ENCODE measurements at regions not wholly inside any gene's neighbourhood (a gene's known extent, or its start where the extent isn't known, plus 50 kb on each side); places are given as distances from the start of the nearest gene placed in this dataset.

DNA sequence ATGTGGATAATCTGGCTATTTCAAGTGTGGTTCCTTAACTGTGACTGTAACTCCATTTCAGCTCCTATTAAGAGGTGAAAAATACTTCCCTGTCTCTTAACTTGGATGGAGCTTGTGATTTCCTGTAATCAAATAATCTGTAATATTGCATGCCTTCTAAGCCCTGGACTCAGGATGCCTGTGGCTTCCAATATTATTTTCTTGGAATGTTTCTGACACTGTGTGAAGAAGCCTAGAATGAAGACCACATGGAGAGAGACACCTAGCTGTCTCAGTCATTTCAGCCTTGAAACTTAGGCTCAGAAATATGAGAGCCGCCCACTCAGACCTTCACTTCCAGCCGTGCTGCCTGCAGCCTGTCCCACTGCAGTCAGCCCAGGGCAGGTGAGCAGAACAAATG lies 544.3 kb downstream of the TRIML1 start:
- no peaks in the 10 kb centered on the region for H3K4me1 Mint-ChIP-seq
- no peak for DNase-seq
- H3K4me3 Mint-ChIP-seq = no peak overlapping the region
- no peaks in the 10 kb centered on the region for H3K36me3 Mint-ChIP-seq
- peaks cover 16% of the 10 kb centered on the region for H3K9me3 Mint-ChIP-seq
- CTCF ChIA-PET = no interaction called here
- no peak overlapping the region for H3K27ac Mint-ChIP-seq
- no peaks in the 10 kb centered on the region for H3K27me3 Mint-ChIP-seq

DNA sequence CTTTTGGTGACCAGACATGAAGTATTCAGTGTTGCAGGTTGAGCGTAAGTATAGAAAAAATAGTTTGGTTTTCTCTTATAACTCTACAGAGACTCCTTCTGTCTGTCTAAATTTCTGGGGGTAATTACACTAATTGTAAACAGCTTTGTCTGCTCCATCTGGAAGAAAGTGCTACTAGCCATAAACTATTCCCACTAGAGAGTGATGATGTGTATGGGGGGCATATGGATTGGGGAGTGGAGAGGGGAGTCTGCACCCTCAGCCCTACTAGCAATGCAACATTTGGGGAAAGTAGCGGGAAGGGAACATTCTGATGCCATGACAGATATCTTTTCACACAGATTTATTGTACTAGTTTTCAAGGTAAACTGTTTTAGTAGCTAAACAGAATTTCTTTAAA lies 549.7 kb downstream of the TRIML1 start:
- no peaks in the 10 kb centered on the region for H3K36me3 Mint-ChIP-seq
- peaks cover 12% of the 10 kb centered on the region for H3K9me3 Mint-ChIP-seq
- no peaks in the 10 kb centered on the region for H3K27me3 Mint-ChIP-seq
- CTCF ChIA-PET = no interaction called here
- no peak overlapping the region for H3K27ac Mint-ChIP-seq
- no peaks in the 10 kb centered on the region for H3K4me1 Mint-ChIP-seq
- no peak for DNase-seq
- no peak overlapping the region for H3K4me3 Mint-ChIP-seq

DNA sequence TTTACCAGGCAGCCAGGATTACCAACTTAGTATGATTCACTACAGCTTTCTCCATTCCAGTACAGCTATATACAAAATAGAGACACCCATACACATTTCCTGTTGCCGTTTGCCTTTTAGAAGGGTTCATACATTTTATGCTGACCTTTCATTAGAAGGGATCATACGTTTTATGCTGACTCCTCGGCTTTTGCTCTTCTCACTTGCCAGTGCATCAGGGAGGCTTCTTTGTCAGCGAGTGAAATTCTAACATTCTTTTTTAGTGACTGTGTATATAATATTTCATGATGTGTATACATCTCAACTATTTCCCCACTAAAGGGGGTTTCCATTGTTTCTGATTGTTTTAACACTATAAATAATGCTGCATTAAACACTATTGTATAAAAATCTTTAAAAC lies 552.6 kb downstream of the TRIML1 start:
- Mint-ChIP-seq H3K9me3 (peaks cover 12% of the 10 kb centered on the region), H3K27ac (no peak overlapping the region), H3K4me3 (no peak overlapping the region), H3K36me3 (no peaks in the 10 kb centered on the region), H3K4me1 (no peaks in the 10 kb centered on the region), H3K27me3 (no peaks in the 10 kb centered on the region)
- CTCF ChIA-PET = no interaction called here
- no peak for DNase-seq

DNA sequence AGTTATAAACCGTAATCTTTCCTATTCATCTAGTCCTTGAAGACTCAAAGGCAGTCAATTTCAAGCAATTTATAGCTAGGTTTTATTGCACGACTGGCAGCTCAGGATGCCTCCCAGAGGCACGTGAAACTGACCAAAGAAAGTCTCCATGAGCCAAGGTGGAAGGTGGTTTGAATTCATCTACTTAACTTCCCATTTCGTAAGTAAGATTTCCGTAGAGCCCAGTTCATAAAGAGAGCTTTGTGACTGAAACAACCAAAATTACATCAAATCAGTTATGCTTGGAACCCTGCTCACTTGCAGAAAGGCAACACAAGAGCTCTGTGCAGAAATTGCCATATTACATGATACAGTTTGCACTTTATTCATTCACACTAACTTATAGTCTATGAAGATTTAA lies 556.0 kb downstream of the TRIML1 start:
- CTCF ChIA-PET = no interaction called here
- Mint-ChIP-seq H3K4me1 (no peaks in the 10 kb centered on the region), H3K27me3 (no peaks in the 10 kb centered on the region), H3K36me3 (no peaks in the 10 kb centered on the region), H3K9me3 (peaks cover 4% of the 10 kb centered on the region), H3K27ac (no peak overlapping the region), H3K4me3 (no peak overlapping the region)
- DNase-seq = no peak

DNA sequence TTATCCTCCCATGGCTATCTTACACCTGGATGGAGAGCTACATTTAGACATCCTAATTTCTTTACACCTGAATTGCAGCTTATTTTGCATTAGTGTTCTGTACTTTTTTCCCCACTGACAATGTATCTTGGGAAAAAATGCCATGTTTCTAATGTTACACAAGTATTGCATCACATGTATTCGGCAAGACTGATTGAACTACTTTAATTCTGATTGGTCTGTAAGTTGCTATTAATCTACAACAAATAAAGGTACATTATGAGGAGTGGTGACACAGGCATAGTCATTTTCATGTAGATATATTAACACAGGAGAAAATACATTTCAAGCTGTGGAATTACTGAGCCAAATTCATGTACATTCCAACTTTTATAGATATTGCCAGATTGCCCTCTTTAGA lies 558.0 kb downstream of the TRIML1 start:
- Mint-ChIP-seq H3K4me1 (no peaks in the 10 kb centered on the region), H3K27ac (no peak overlapping the region), H3K36me3 (no peaks in the 10 kb centered on the region), H3K9me3 (peaks cover 7% of the 10 kb centered on the region), H3K27me3 (no peaks in the 10 kb centered on the region), H3K4me3 (no peak overlapping the region)
- CTCF ChIA-PET = no interaction called here
- no peak for DNase-seq

DNA sequence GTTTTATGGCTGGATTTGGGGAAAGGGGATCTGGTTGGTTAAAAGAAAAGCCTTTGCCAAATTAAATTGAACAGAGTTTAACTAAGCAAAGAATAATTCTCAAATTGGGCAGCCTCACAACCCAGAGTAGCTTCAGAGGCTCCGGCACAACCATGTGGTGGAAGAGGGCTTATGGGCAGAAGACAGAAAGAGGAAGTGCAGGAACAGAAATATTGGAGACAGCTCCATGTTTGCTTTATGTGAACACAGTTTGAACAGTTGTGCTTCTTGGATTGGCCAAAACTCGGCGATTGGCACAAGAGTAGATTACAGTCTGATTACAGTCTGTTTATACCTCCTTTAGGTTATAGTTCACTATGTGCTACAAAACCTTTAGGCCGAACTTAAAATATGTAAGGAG lies 562.7 kb downstream of the TRIML1 start:
- Mint-ChIP-seq H3K4me3 (no peak overlapping the region), H3K27ac (no peak overlapping the region), H3K27me3 (no peaks in the 10 kb centered on the region), H3K4me1 (no peaks in the 10 kb centered on the region), H3K36me3 (no peaks in the 10 kb centered on the region), H3K9me3 (peaks cover 11% of the 10 kb centered on the region)
- DNase-seq = no peak
- CTCF ChIA-PET = no interaction called here

DNA sequence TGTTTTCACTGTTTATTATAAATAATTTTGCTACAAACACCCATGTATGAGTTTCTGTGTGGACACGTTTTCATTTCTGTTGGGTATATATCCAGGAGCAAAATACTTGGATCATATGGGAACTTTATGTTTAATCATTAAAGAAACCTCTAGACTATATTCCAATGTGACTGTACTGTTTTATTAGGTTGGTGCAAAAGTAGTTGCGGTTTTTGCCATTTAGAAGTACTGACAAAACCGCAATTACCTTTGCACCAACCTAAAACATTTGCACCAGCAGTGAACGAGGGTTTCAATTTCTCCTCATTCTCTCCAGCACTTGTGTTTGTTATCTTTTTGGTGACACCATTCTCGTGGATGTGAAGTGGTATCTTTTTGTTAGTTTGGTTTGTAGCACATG lies 565.0 kb downstream of the TRIML1 start:
- Mint-ChIP-seq H3K9me3 (peaks cover 18% of the 10 kb centered on the region), H3K36me3 (no peaks in the 10 kb centered on the region), H3K27me3 (no peaks in the 10 kb centered on the region), H3K27ac (no peak overlapping the region), H3K4me1 (no peaks in the 10 kb centered on the region), H3K4me3 (no peak overlapping the region)
- CTCF ChIA-PET = no interaction called here
- DNase-seq = no peak

DNA sequence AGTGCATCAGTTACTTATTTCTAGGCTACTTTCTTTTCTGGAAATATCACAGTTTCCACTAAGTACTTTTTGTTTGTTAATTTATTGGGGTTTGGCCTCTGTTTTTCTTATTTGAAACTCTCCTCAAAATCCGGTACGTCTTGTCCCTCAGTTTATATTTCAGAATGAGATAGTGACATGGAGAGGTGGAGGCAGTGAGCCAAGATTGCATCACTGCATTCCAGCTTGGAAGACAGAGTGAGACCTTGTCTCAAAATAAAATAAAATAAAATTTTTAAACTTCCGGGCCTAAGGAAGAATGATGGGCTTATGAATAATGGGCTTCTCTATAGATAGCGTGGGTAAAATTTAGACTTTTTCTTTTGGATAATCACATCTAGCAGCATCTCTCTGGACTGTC lies 567.8 kb downstream of the TRIML1 start:
- no peak overlapping the region for H3K27ac Mint-ChIP-seq
- CTCF ChIA-PET = no interaction called here
- H3K27me3 Mint-ChIP-seq = no peaks in the 10 kb centered on the region
- H3K4me1 Mint-ChIP-seq = no peaks in the 10 kb centered on the region
- H3K4me3 Mint-ChIP-seq = no peak overlapping the region
- H3K9me3 Mint-ChIP-seq = peaks cover 17% of the 10 kb centered on the region
- no peaks in the 10 kb centered on the region for H3K36me3 Mint-ChIP-seq
- DNase-seq = no peak

DNA sequence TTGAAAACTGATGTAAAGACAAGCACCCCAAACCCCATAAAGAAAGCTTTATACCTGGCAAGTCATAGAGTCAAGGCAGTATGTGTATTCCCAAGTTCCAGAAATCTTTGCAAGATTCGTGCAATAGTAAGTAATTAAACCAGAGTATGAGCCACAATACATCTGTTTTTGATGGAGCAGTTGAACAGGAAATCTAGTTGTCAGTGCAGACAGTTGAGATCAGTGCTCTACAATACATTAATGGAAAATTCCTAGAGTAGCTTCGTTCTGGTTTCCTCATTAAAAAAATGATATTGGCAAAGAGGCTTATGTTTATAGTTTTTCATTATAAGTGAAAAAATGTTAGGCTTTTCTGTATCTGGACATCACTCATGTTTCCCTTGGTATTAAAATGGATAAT lies 575.3 kb downstream of the TRIML1 start:
- Mint-ChIP-seq H3K4me3 (no peak overlapping the region), H3K4me1 (no peaks in the 10 kb centered on the region), H3K27me3 (no peaks in the 10 kb centered on the region), H3K9me3 (peaks cover 7% of the 10 kb centered on the region), H3K27ac (no peak overlapping the region), H3K36me3 (no peaks in the 10 kb centered on the region)
- CTCF ChIA-PET = no interaction called here
- no peak for DNase-seq

DNA sequence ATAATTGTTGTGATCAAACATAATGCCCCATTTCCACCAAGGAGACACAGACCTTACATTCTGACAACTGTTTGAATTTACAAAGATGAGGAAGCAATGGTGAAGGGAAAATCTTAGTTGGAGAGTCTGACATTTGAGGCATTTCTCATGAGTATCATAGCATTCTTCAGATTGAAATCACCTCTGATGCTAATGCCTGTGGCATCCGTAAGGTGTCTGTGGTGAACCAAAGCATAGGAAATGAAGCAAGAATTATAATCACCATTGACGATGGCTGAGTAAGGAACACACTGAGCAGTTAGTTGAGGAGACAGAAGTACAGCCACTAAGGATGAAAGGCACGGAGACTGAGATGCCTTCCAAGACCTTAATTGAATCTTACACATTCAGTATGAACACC lies 575.7 kb downstream of the TRIML1 start:
- H3K4me1 Mint-ChIP-seq = no peaks in the 10 kb centered on the region
- H3K27me3 Mint-ChIP-seq = no peaks in the 10 kb centered on the region
- no peak for DNase-seq
- H3K9me3 Mint-ChIP-seq = peaks cover 6% of the 10 kb centered on the region
- H3K4me3 Mint-ChIP-seq = no peak overlapping the region
- no peak overlapping the region for H3K27ac Mint-ChIP-seq
- CTCF ChIA-PET = no interaction called here
- H3K36me3 Mint-ChIP-seq = no peaks in the 10 kb centered on the region

DNA sequence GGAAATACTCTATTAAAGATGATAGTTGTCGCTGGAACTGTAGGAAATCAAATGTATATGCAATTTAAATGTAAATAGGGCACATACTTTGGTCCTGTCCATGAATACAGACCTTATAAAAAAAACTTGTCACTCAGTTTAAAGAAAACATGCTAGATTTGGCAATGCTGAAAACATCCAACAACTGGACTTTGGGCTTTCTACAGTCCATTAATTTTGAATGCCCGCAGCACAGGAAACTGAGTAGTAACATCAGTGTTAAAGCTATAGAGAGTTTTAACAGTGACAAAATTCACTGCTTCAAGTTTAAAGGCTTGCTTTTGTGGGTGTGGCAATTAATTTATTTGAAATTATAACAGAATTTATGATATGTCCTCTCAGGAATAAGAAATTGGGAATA lies 578.4 kb downstream of the TRIML1 start:
- no peaks in the 10 kb centered on the region for H3K4me1 Mint-ChIP-seq
- H3K27me3 Mint-ChIP-seq = no peaks in the 10 kb centered on the region
- no peak for DNase-seq
- CTCF ChIA-PET = no interaction called here
- H3K4me3 Mint-ChIP-seq = no peak overlapping the region
- no peaks in the 10 kb centered on the region for H3K36me3 Mint-ChIP-seq
- no peak overlapping the region for H3K27ac Mint-ChIP-seq
- H3K9me3 Mint-ChIP-seq = peaks cover 12% of the 10 kb centered on the region

DNA sequence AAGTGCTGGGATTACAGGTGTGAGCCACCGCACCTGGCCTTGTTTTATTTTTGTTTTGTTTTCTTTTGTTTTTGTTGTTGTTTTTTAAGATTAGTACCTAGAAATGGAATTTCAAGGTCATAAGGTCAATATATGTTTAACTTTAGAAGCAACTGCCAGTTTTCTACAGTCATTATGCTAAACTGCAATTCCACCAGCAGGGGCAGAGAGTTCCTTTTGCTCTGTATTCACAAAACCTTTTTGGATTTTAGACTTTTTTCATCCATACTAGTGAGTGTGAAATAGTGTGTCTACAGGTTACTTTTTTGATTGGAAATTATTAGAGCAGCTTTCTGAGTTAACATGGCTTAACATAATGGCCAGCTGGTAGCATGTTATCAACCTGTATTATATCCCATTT lies 580.6 kb downstream of the TRIML1 start:
- H3K36me3 Mint-ChIP-seq = no peaks in the 10 kb centered on the region
- H3K4me3 Mint-ChIP-seq = no peak overlapping the region

DNA sequence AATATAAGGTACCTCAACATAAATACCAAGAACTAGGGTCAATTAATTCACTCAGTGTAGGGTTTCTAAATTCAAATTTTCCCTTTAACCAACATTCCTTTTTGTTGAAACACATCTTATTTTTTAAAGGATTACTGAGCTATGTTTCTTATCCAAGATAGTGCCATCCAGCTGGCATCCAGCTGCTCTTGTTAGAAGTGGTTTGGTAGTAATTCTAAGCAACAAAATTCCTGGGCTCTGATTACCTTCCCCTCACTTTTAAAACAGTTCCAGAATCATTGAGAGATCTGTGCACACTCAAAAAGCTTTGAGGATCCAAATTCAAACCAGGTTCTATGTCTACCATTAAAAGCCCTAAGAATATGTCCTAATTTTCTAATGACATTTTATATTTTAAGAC lies 583.7 kb downstream of the TRIML1 start:
- no peak overlapping the region for H3K4me3 Mint-ChIP-seq
- H3K27me3 Mint-ChIP-seq = no peaks in the 10 kb centered on the region

More for the DNA sequence above, 580.6 kb downstream of the TRIML1 start:
- Mint-ChIP-seq H3K27ac (no peak overlapping the region), H3K27me3 (no peaks in the 10 kb centered on the region), H3K4me1 (no peaks in the 10 kb centered on the region), H3K9me3 (peaks cover 14% of the 10 kb centered on the region)
- CTCF ChIA-PET = no interaction called here
- no peak for DNase-seq

DNA sequence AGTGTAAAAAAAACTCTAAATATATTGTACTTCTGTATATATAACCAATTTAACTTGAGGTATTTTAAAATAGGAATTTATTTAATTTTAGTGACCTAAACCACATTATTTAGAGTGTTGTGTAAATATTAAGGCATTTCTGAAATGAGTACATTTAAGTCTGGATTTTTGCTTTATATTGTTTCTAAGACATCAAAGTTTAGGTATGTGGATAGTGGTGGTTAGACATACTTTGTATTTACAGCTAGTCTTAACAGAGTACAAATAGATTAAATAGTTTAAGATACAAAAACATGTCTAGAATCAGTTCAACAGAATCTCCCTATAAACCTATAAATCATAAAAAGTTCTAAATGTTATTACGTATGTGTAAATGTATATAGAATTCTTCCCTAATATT lies 588.5 kb downstream of the TRIML1 start:
- Mint-ChIP-seq H3K36me3 (no peaks in the 10 kb centered on the region), H3K27me3 (no peaks in the 10 kb centered on the region), H3K4me3 (no peak overlapping the region), H3K27ac (no peak overlapping the region), H3K4me1 (no peaks in the 10 kb centered on the region), H3K9me3 (peaks cover 17% of the 10 kb centered on the region)
- CTCF ChIA-PET = no interaction called here
- DNase-seq = no peak

More for the DNA sequence above, 583.7 kb downstream of the TRIML1 start:
- H3K27ac Mint-ChIP-seq = no peak overlapping the region
- H3K9me3 Mint-ChIP-seq = peaks cover 14% of the 10 kb centered on the region
- no peaks in the 10 kb centered on the region for H3K4me1 Mint-ChIP-seq
- CTCF ChIA-PET = no interaction called here
- no peak for DNase-seq
- no peaks in the 10 kb centered on the region for H3K36me3 Mint-ChIP-seq

DNA sequence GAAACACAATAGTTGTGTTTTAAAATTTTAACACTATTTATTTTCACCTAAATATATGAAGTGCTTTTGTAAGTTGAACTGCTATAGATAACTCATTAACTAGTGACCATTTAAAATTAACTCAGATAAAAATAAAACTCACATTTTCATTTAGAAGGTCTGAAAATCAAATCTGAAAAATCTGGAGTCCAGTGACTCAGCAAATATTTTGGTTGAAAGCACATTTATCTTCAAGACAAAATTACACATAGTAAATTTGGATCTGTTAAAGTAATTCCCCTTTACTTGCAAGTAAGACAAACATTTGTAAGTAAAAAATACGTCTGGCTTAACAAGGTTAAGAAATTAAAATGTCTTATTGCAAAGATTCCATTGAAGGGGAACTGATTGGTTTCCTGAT lies 589.1 kb downstream of the TRIML1 start:
- Mint-ChIP-seq H3K27me3 (no peaks in the 10 kb centered on the region), H3K9me3 (peaks cover 18% of the 10 kb centered on the region), H3K4me1 (no peaks in the 10 kb centered on the region), H3K4me3 (no peak overlapping the region), H3K27ac (no peak overlapping the region), H3K36me3 (no peaks in the 10 kb centered on the region)
- CTCF ChIA-PET = no interaction called here
- DNase-seq = no peak

DNA sequence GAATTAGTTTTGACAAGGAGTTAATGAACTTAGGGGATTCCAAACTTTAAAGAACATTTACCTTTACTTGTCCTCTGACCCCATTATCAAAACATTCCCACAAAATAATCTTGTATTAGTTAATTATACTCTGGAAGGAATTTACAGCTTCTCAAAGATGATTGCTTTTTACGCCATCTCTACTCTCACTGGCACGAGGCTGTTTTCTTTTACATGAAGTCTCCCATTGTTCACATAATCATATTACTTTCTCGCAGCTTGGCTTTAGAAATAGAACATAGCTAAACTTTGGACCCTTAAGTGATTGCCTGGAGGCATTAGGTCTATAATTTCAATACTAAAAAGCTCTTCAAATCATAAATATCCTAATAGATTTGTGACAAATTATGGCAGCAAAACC lies 592.9 kb downstream of the TRIML1 start:
- no peaks in the 10 kb centered on the region for H3K27me3 Mint-ChIP-seq
- DNase-seq = no peak
- CTCF ChIA-PET = no interaction called here
- no peaks in the 10 kb centered on the region for H3K36me3 Mint-ChIP-seq
- peaks cover 24% of the 10 kb centered on the region for H3K9me3 Mint-ChIP-seq
- no peak overlapping the region for H3K27ac Mint-ChIP-seq
- no peaks in the 10 kb centered on the region for H3K4me1 Mint-ChIP-seq
- no peak overlapping the region for H3K4me3 Mint-ChIP-seq
